PFSK-1 (cell line): ENCODE measurements at regions not wholly inside any gene's neighbourhood (a gene's known extent, or its start where the extent isn't known, plus 50 kb on each side); places are given as distances from the start of the nearest gene placed in this dataset.

ENCODE experiments used
- FOXP2 ChIP-seq: optimal IDR thresholded peaks from 2 replicates; pipeline ENCODE3; 2011; ENCODE audit warnings: borderline replicate concordance, control low read depth, inconsistent platforms; ENCODE audit not compliant: insufficient read depth; ENCODE audit errors: extremely low read length, extremely low read depth
- POLR2AphosphoS5 ChIP-seq: IDR thresholded peaks from 2 replicates; pipeline ENCODE4 v1.6.1; 2012; ENCODE audit warnings: low read depth, mild to moderate bottlenecking, control low read depth, low read length, moderate library complexity
- SIN3A ChIP-seq: IDR thresholded peaks from 2 replicates; pipeline ENCODE4 v1.6.1; 2012; ENCODE audit warnings: mild to moderate bottlenecking, low read length, moderate library complexity, borderline replicate concordance; ENCODE audit not compliant: insufficient read depth
- TAF1 ChIP-seq: IDR thresholded peaks from 2 replicates; pipeline ENCODE4 v1.6.1; 2012; ENCODE audit warnings: low read length, control low read depth, borderline replicate concordance; ENCODE audit not compliant: insufficient read depth
- TF ChIP-seq, protein P1 (sequence below), 2 experiments: IDR thresholded peaks; 2 replicates each; pipeline versions ENCODE4 v1.6.1 to v1.8.0; 2011 to 2012; ENCODE audit warnings: low read depth in 2 of 2, low read length in 2 of 2, control low read depth in 1 of 2, inconsistent platforms in 1 of 2, mild to moderate bottlenecking in 1 of 2, moderate library complexity in 1 of 2; ENCODE audit not compliant: insufficient read depth in 1 of 2

DNA sequence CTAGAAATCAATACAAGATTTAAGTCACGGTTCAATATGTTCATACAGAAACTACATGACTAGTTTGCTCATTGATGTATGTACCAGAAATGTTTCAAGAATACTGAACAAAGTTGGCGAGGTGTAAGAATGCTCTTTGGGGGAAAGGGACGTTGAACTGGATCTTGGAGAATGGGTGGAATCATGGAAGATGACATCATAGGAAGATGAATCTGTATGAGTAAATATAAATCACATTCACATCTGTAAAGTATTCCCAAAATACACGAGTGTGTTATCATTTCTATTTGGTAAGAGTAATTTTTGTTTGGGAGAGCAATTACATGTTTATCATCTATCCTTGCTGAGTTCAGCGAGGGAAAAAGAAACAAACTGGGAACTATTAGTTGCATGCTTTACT is 162.2 kb upstream of the TMTC1 start:
- TF ChIP-seq SIN3A (no peak), FOXP2 (no peak), POLR2AphosphoS5 (no peak), TAF1 (no peak)
- TF ChIP-seq, protein P1, sequence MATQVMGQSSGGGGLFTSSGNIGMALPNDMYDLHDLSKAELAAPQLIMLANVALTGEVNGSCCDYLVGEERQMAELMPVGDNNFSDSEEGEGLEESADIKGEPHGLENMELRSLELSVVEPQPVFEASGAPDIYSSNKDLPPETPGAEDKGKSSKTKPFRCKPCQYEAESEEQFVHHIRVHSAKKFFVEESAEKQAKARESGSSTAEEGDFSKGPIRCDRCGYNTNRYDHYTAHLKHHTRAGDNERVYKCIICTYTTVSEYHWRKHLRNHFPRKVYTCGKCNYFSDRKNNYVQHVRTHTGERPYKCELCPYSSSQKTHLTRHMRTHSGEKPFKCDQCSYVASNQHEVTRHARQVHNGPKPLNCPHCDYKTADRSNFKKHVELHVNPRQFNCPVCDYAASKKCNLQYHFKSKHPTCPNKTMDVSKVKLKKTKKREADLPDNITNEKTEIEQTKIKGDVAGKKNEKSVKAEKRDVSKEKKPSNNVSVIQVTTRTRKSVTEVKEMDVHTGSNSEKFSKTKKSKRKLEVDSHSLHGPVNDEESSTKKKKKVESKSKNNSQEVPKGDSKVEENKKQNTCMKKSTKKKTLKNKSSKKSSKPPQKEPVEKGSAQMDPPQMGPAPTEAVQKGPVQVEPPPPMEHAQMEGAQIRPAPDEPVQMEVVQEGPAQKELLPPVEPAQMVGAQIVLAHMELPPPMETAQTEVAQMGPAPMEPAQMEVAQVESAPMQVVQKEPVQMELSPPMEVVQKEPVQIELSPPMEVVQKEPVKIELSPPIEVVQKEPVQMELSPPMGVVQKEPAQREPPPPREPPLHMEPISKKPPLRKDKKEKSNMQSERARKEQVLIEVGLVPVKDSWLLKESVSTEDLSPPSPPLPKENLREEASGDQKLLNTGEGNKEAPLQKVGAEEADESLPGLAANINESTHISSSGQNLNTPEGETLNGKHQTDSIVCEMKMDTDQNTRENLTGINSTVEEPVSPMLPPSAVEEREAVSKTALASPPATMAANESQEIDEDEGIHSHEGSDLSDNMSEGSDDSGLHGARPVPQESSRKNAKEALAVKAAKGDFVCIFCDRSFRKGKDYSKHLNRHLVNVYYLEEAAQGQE (IDR thresholded peaks at IDR 0.05; ENCODE audit: insufficient read depth in 1 of 2, low read depth in 2 of 2, low read length in 2 of 2) = no peak

DNA sequence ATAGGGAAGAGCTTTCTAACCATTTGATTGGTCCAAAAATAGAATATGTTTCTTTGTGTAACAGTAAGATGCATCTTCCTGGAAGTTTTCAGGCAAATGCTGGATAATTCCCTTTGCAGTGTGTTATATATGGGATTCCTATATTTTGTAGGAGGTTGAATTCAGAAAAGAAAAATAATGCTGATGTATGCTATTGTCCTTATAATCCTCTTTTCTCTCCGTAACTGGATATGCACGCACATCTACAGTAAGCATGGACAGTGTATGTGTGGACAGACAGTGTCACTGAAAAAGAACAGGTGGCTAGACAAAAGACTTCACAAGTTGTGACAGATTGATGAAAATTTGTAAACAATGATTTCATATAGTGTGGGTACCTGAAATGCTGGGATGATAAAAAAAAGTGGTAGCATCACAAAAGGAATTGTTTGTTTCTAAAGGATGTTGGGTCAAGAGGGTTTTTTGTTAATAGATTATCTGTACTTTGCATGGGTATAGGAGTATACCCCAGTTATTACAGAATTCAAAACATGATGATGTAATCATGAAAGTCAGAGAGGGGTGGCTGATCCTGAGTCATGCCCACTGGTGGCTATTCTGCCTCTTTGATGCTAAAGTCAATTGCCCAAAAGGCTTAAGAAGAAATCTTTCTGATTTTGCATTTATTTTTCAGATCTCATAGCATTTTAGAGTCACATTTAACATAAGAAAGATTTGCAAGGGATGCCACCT is 160.7 kb upstream of the TMTC1 start:
- TF ChIP-seq FOXP2 = no peak
- TF ChIP-seq POLR2AphosphoS5 = no peak
- TF ChIP-seq, protein P1 (IDR thresholded peaks at IDR 0.05; ENCODE audit: insufficient read depth in 1 of 2, low read depth in 2 of 2, low read length in 2 of 2) = no peak
- TF ChIP-seq SIN3A = no peak
- TF ChIP-seq TAF1 = no peak

DNA sequence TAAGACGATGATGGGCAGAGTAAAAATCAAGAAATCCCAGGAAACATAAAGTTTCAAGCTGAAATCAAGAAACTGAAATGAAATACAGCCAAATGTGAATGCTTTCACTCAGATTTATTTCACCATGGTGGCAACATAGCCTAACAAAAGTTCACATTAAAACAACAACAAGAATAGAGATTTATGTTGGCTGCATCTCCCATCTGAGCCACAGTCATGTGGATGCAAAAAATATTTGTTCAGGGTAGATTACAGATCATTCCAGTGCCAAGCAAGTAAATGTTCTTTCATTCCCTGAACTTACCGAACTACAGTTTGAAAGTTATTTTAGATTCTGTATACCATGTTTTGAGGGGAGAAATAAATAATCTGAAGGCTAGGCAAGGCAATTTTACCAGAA is 159.9 kb upstream of the TMTC1 start:
- TF ChIP-seq POLR2AphosphoS5 (no peak), TAF1 (no peak), SIN3A (no peak), FOXP2 (no peak)
- TF ChIP-seq, protein P1 (IDR thresholded peaks at IDR 0.05; ENCODE audit: insufficient read depth in 1 of 2, low read depth in 2 of 2, low read length in 2 of 2) = no peak

DNA sequence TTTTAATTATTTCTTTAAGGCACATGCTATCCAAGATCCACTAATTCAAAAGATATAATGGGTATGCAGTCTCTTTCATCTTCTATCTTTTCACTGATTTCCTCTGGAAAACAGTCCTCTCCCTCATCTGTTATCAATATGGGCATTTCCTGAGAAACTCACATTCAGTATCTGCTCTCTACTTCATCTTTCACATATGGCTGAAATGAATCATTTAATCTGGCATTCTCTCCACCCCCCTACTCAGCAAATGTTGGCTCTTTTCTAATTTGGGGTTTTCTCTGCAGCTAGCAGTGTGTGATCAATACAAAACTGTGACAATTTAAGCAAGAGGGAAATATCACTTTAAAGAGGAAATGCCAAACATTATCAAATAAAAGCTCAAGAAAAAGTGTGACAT is 157.1 kb upstream of the TMTC1 start:
- TF ChIP-seq FOXP2 (no peak), SIN3A (no peak), POLR2AphosphoS5 (no peak), TAF1 (no peak)
- TF ChIP-seq, protein P1 (IDR thresholded peaks at IDR 0.05; ENCODE audit: insufficient read depth in 1 of 2, low read depth in 2 of 2, low read length in 2 of 2) = no peak

DNA sequence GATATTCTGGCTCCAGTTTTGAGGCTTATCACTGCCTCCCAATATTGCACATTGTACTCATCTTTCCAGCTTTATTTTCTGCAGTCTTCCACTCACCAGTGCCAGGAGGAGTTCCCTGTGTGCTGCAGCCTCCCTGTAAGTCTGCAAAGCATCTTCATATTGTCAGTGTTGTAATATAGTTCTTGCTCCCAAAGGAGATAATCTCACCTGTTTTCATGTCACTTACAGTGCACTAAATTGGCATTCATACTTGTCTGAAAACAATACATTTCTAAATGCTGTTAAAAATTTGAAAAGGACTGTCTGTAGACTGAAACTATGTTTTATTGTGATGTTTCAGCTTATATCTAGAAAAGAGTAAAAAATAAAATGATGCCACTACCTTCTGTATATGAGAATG is 146.8 kb upstream of the TMTC1 start:
- TF ChIP-seq TAF1 (no peak), FOXP2 (no peak), SIN3A (no peak), POLR2AphosphoS5 (no peak)
- TF ChIP-seq, protein P1 (IDR thresholded peaks at IDR 0.05; ENCODE audit: insufficient read depth in 1 of 2, low read depth in 2 of 2, low read length in 2 of 2) = no peak
